ENCODE measurements at regions not wholly inside any gene's neighbourhood (a gene's known extent, or its start where the extent isn't known, plus 50 kb on each side); places are given as distances from the start of the nearest gene placed in this dataset. TPM values are rescaled to one million over a fixed set of nuclear protein-coding genes. Genes with fewer than 3 reads are reported as not detected.

Small RNA genes lying in the stretch of these regions (small RNA-seq; reads per million reads assigned to genes)
- 2.5 reads per million, percentile 34 among the genes with 10 or more reads in this experiment for gene MIR550A3 (ENCODE audit: insufficient read depth)
- not detected for gene TMSB4XP3 (ENCODE audit: insufficient read depth)

Measured in mesendoderm (in vitro differentiated cells).